NCI-H748 (cell line): ENCODE measurements at regions not wholly inside any gene's neighbourhood (a gene's known extent, or its start where the extent isn't known, plus 50 kb on each side); places are given as distances from the start of the nearest gene placed in this dataset.
"Not testable (repeated sequence)": the region's sequence is repeated elsewhere in the genome, so short reads cannot be mapped to it uniquely, and the experiment has no call there.

Experiments
- DNase-seq: peaks from one replicate; lab custom pipeline; 2025; ENCODE audit not compliant: unreplicated experiment; lab: John Stamatoyannopoulos, UW

DNA sequence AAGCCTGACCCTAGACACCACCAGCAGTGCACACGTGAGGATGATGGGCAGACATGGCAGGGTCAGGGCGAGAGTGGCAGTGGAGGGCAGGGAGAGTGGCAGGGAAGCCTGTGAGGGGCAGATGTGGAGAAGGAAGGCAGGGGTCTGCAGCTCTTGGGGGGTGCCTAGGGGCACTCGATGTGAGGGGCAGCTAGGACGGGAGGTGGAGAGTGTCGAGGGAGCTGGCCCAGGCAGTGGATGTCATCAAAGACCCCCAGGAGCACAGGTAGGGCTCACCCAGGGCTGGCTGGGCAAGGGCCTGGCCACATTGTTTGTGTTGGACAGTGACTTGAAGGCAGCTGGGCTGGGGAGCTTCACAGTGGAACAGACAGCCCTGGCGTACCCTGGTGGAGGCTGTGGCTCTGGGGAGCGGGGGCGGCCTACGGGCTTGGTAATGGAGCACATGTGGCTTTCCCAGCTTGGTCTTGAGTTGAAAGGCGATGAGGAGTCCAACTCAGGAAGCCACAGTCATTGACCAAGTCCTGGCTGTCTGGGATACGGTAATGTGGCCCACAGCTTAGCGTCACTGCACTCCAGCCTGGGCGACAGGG lies 87.1 kb downstream of the RTP5 start:
- DNase-seq = no peak

GRCh38 chr2:241957276-241957675 lies 87.7 kb downstream of the RTP5 start:
- no peak for DNase-seq

DNA sequence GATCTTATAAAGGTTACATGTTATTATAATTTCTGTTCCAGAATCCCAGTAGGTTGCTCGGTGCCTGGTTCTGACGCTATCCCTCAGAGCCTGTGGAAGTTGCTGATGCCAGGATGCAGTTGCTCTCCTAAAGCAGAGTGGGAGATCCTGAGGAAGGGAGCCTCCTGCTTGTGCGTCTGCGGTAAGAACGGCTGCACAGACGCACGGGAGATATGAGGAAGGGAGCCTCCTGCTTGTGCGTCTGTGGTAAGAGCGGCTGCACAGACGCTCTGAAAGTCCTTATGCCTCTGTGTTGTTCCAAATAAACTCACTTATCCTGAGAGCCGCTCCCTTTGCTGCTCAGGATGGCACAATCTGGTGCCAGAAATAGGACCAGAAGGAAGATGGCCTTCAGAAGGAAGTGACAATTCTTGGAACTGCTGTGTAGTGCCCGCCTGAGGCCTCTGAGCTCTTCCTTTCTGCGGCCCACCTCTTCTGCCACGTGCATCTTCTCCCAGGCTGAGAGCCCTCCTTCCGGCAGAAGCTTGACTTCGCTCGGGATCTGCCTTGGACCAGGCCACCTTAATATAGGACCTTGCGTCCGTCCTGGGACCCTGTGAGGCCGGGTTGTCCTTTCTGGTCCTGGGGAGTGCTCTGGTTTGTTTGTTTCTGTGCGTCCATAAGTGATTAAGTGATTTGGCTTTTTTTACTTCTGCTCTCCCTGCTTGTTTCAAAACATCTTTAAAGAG lies 89.5 kb downstream of the RTP5 start:
- no peak for DNase-seq

DNA sequence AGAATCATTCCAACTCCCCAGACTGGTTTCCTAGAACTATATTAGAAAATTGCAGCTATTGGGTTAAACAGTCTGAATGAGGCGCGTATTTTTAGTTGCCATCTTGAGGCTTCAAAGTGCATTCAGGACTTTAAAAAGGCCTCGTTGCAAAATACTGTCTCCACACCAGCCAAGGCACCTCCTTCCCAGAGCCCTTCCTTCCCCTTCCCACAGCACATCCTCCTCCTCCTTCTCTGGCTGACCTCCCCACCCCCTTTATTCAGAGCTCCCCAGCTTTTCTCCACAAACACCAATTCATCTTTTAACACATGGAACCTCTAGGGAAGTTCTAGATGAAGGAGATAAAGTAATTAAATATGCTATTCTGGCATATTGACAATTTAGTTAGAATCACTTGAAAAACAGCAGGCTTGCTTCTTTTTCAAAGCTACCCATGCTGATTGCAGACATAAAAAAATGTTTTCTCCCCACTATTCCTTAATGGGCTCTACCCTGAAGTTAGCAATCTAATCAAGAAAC lies 90.3 kb downstream of the RTP5 start:
- DNase-seq = no peak

GRCh38 chr2:241961454-241961853 lies 91.9 kb downstream of the RTP5 start:
- no peak for DNase-seq

DNA sequence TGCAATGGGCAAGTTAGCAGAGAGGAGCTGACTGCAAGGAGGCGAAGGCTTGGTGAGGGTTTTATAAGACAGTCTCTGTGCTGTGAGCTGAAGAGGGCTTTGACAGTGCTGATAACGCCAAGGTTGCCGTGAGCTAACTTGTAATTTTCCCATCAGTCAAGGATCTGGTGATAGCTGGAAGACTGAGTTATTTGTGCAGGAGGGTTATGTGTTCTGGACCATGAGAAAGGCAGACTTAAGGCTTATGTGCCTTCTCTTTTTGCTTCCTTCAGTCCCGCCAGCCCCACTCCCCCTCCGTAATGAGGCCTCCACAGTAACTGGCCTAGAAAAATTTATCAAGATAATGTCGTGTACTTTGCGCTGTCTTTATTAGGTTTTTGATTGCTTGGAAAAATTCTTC lies 94.6 kb downstream of the RTP5 start:
- DNase-seq = no peak

DNA sequence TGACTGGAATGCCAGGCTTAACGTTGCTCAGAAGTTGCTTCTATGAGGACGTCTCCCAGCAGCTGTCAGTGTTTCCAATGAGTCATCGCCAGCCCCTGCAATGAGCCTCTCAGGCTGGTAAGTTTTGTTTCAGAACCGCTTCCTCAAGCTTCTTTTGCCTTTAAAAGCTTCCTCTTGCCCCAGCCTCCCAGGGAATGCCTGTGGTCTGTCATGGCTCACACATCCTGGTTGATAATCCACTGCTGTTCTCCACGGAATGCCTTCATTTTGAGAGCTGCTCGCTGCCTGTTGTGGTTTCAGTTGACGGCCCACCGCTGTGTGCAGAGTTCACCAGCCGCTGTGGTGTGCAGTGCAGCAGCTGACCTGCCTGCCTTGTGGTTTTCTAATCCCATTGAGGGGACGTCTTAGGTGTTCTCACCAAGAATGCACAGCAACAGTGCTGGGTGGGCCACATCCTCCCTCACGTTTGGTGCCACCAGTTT lies 96.4 kb downstream of the RTP5 start:
- DNase-seq = no peak

GRCh38 chr2:241966647-241967466 lies 97.3 kb downstream of the RTP5 start:
- DNase-seq = no peak

DNA sequence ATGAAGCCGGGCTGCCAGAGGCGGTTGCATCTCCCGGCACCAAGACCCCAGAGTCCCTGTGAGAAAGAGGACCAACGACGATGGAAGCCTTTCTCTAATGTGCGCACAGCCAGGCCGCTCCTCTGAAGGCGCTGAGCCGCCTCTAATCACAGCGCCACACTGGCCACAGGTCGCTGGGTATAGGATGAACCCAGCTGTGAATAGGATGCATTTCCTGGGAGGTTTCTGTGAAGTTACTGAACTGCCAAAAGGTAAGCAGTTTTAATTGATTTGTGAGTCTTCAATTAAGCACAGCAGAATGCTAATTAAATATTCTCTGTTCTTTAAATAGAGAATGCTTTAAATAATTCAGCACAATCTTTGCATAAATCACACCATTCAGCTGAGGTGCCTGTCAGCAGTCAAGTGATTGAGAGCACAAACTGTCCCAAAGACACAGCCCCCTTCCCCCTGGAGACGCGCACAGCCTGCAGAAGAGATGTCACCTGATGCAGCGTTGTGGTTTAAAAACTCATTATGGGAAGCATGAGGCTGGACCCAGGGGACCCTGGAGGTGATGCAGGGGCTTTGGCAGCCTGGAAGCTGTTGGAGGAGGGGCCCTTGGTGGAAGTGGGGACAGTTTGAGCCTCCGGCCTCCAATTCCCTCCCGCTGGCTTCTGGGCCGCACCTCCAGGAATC lies 98.1 kb downstream of the RTP5 start:
- no peak for DNase-seq

GRCh38 chr2:241968417-241968816 lies 98.9 kb downstream of the RTP5 start:
- DNase-seq = no peak

DNA sequence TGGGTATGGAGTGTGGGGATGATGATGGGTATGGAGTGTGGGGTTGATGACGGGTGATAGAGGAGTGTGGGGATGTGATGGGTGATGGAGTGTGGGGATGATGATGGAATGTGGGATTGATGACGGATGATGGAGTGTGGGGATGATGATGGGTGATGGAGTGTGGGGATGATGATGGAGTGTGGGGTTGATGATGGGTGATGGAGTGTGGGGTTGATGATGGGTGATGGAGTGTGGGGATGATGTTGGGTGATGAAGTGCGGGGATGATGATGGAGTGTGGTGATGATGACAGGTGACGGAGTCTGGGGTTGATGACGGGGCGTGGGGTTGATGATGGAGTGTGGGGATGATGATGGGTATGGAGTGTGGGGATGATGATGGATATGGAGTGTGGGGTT lies 99.7 kb downstream of the RTP5 start:
- DNase-seq = not testable (repeated sequence)

- DNase-seq = no peak
These were observed 101.2 kb downstream of the RTP5 start for GRCh38 chr2:241970716-241971115.

- DNase-seq = no peak
These were observed 104.6 kb downstream of the RTP5 start for GRCh38 chr2:241974096-241974495.

- DNase-seq = no peak
These were observed 105.5 kb downstream of the RTP5 start for GRCh38 chr2:241974851-241975592.

DNA sequence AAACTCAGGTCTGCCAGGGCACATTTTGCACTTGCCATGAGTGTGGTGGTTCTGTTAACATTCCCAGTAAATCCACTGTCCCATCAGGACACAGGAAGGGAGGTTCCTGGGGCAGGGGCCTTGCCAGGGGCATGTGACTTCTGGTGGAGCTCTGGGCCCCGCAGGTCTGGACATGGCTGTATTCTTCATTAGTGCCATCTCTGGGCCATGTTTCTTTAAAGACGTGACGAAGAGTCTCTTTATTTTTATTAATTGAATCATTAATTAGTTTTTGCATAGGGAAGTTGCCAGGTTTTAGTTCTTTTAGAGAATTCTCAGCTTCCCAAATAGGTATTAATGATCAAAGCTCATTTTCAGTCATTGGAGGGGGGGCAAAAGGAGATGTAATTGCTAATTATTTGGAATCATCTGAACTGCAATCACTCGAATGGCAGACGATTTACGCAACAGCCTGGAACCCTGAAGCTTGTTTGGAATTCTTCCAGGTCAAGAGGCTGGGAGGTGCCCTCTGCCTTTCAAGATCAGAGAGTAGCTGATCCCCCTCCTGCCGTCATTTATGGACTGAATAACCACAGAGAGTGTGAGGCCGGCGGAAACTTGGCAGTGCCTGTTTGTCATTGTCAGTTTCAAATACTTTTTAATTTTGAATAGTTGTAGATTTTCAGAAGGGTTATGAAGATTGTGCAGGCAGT lies 106.2 kb downstream of the RTP5 start:
- no peak for DNase-seq

DNA sequence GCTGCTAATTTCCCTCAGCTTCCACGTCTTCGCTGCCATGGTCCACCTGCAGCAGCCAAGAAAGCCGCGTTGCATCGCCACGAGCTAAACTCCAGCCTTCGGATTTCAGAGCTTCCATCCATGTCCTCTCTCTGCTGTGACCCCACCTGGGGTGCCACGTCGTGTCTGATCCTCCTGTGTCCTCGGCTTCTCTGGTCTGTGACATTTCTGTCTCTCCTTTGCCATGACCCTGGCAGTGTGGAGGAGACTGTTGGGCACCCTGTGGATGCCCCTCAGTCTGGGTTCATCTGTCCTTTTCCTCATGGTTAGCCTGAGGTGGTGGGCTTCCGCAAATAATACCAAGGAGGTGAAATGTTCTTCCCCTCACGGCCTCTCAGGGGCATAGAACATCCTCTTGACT lies 106.8 kb downstream of the RTP5 start:
- DNase-seq = no peak

- DNase-seq = no peak
These were observed 108.2 kb downstream of the RTP5 start for GRCh38 chr2:241977557-241978300.

DNA sequence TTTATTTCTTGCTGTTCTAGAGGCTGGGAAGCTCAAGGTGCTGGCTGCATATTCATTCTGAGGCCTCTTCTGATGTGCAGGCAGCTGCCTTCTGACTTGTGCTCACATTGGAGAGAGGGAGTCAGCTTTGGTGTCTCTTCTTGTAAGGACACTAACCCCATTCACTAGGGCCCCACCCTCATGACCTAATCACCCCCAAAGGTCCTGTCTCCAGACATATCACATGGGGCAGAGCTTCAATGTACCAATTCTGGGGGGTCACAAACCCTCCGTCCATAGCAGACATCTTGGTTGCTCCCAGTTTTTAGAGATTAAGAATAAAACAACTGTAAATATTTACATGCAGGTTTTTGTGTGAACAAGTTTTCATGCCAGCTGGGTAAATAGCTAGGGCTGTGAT lies 109.1 kb downstream of the RTP5 start:
- DNase-seq = no peak

GRCh38 chr2:241980193-241980592 lies 110.7 kb downstream of the RTP5 start:
- no peak for DNase-seq
